Stimulated activated CD4-positive, alpha-beta T cell treated with anti-CD3 and anti-CD28 coated beads, Interleukin-1b, Interleukin-23, amount 100 ng/mL, for 24 hours (primary cell): ENCODE measurements at regions not wholly inside any gene's neighbourhood (a gene's known extent, or its start where the extent isn't known, plus 50 kb on each side); places are given as distances from the start of the nearest gene placed in this dataset.
"Not testable (repeated sequence)": the region's sequence is repeated elsewhere in the genome, so short reads cannot be mapped to it uniquely, and the experiment has no call there.

Experiments
- DNase-seq, 4 experiments: peaks; one replicate each; pipeline ENCODE4 v3.0.0-alpha.2; 2020; ENCODE audit warnings: low read depth in 4 of 4, low spot score in 1 of 4

GRCh38 chr2:62412347-62412742 lies 93.7 kb downstream of the TMEM17 start:
- DNase-seq, result no peak

- DNase-seq, result no peak
Observed at GRCh38 chr2:62410926-62411456, 95.0 kb downstream of the TMEM17 start.

- DNase-seq, result no peak
Observed at GRCh38 chr2:62410015-62410453, 96.0 kb downstream of the TMEM17 start.

- DNase-seq, result no peak
Observed at GRCh38 chr2:62409442-62409841, 96.6 kb downstream of the TMEM17 start.

GRCh38 chr2:62408241-62408677 lies 97.7 kb downstream of the TMEM17 start:
- DNase-seq, result no peak

GRCh38 chr2:62407838-62408237 lies 98.2 kb downstream of the TMEM17 start:
- DNase-seq, result no peak

GRCh38 chr2:62407401-62407800 lies 98.6 kb downstream of the TMEM17 start:
- DNase-seq, result no peak

GRCh38 chr2:62406573-62407043 lies 99.4 kb downstream of the TMEM17 start:
- no peak for DNase-seq

- DNase-seq, result no peak
Observed at GRCh38 chr2:62404913-62405312, 101.1 kb downstream of the TMEM17 start.

GRCh38 chr2:62402156-62402555 lies 103.8 kb downstream of the TMEM17 start:
- no peak for DNase-seq

GRCh38 chr2:62398356-62398755 lies 107.6 kb downstream of the TMEM17 start:
- no peak for DNase-seq

GRCh38 chr2:62396880-62397279 lies 109.1 kb downstream of the TMEM17 start:
- DNase-seq, result no peak

GRCh38 chr2:62393293-62393692 lies 112.7 kb downstream of the TMEM17 start:
- no peak for DNase-seq

- DNase-seq, result no peak
Observed at GRCh38 chr2:62391696-62392095, 114.3 kb downstream of the TMEM17 start.

- DNase-seq, result not testable (repeated sequence)
Observed at GRCh38 chr2:62386378-62386777, 119.6 kb downstream of the TMEM17 start.

- DNase-seq, result no peak
Observed at GRCh38 chr2:62383846-62384245, 122.1 kb downstream of the TMEM17 start.

GRCh38 chr2:62382757-62383156 lies 123.2 kb downstream of the TMEM17 start:
- DNase-seq, result no peak

GRCh38 chr2:62382122-62382521 lies 123.9 kb downstream of the TMEM17 start:
- no peak for DNase-seq

- DNase-seq, result no peak
Observed at GRCh38 chr2:62381656-62382055, 124.3 kb downstream of the TMEM17 start.

GRCh38 chr2:62379566-62379965 lies 126.4 kb downstream of the TMEM17 start:
- DNase-seq, result no peak

- no peak for DNase-seq
Observed at GRCh38 chr2:62375113-62375420, 130.9 kb downstream of the TMEM17 start.

GRCh38 chr2:62374301-62375112 lies 131.5 kb downstream of the TMEM17 start:
- no peak for DNase-seq

GRCh38 chr2:62372824-62373223 lies 133.2 kb downstream of the TMEM17 start:
- DNase-seq, result no peak
